K562 (cell line): ENCODE measurements at regions not wholly inside any gene's neighbourhood (a gene's known extent, or its start where the extent isn't known, plus 50 kb on each side); places are given as distances from the start of the nearest gene placed in this dataset.

ENCODE experiments used
- ATAC-seq: fragments of 200-7000 bp; cut with Tn5 transposase; 3 replicates; pipeline ENCODE4 v1.9.1; 2020; ENCODE audit warnings: moderate library complexity
- BruUV-seq: library from RNA; stranded (reverse); fragments of 400-500 nt; replicated peaks from 2 replicates; lab custom pipeline; 2021; lab: Mats Ljungman, UMichigan
- CTCF ChIA-PET: fragments of 300-600 bp; formaldehyde crosslinking; extraction: SDS; loops from one replicate; lab custom pipeline; 2021; ENCODE audit warnings: low intra/inter-chr PET ratio; lab: Yijun Ruan, JAX
- POLR2A ChIA-PET: fragments of 300-600, 350-650 bp; sonication (Branson Sonifier 250); formaldehyde crosslinking; extraction: SDS; loops from one replicate; lab custom pipeline; 2021; ENCODE audit warnings: antibody characterized with exemption, inconsistent platforms; lab: Yijun Ruan, JAX
- DNase-seq, 4 experiments: peaks; one replicate each; pipeline versions ENCODE4 v3.0.0 to v3.0.0-alpha.2; 2011 to 2018; ENCODE audit warnings: low spot score in 3 of 4, mixed read lengths in 3 of 4; ENCODE audit errors: extremely low read depth in 1 of 4
- FAIRE-seq: peaks from 2 replicates; lab custom pipeline; 2011; peaks lifted over from hg19 to GRCh38; lab: Jason Lieb, UNC
- H2AFZ ChIP-seq: 2 replicates; pipeline ENCODE4 v1.6.0; 2011; ENCODE audit warnings: low read depth, low read length, control low read depth, inconsistent platforms
- H3K27ac ChIP-seq: fragments of 200-600 bp; 3 replicates; pipeline ENCODE4 v1.8.0; 2011; ENCODE audit warnings: low read depth, mild to moderate bottlenecking, control low read depth, inconsistent platforms, low read length, moderate library complexity, mixed read lengths; ENCODE audit errors: extremely low read depth
- H3K27me3 ChIP-seq, 2 experiments: fragments of 300-600 bp in 1 of 2; 2 replicates in 1 of 2; 3 replicates in 1 of 2; pipeline versions ENCODE4 v1.6.0 to v1.8.0; 2011; ENCODE audit warnings: inconsistent platforms in 2 of 2, low read length in 2 of 2, mild to moderate bottlenecking in 1 of 2, mixed read lengths in 1 of 2, moderate library complexity in 1 of 2; ENCODE audit not compliant: control insufficient read depth in 2 of 2, insufficient read depth in 2 of 2
- H3K36me3 ChIP-seq: fragments of 300-600 bp; 3 replicates; pipeline ENCODE4 v1.8.0; 2011; ENCODE audit warnings: mild to moderate bottlenecking, low read length, inconsistent platforms; ENCODE audit not compliant: control insufficient read depth, insufficient read depth
- H3K4me1 ChIP-seq, 2 experiments: fragments of 200-600 bp in 1 of 2; replicated peaks in 1 of 2; 2 replicates in 1 of 2; 3 replicates in 1 of 2; pipeline versions ENCODE4 v1.5.1 to v1.8.0; 2011; ENCODE audit warnings: inconsistent platforms in 2 of 2, low read length in 2 of 2, mild to moderate bottlenecking in 1 of 2, mixed read lengths in 1 of 2, moderate library complexity in 1 of 2; ENCODE audit not compliant: control insufficient read depth in 2 of 2, insufficient read depth in 2 of 2
- H3K4me2 ChIP-seq: 2 replicates; pipeline ENCODE4 v1.6.1; 2011; ENCODE audit warnings: low read length, control low read depth, inconsistent platforms, mixed read lengths; ENCODE audit not compliant: insufficient read depth
- H3K4me3 ChIP-seq: fragments of 200-600 bp; sonication (generic), shearing (Covaris generic); 2 replicates; pipeline ENCODE4 v1.5.1; 2016; ENCODE audit warnings: control low read depth, inconsistent platforms
- H3K79me2 ChIP-seq: fragments of 200-600 bp; 3 replicates; pipeline ENCODE4 v1.8.0; 2011; ENCODE audit warnings: low read length, inconsistent platforms; ENCODE audit not compliant: control insufficient read depth, insufficient read depth
- H3K9ac ChIP-seq, 2 experiments: 2 replicates each; pipeline versions ENCODE4 v1.6.0 to v1.6.1; 2011; ENCODE audit warnings: low read depth in 2 of 2, low read length in 2 of 2, control low read depth in 1 of 2, inconsistent platforms in 1 of 2, mild to moderate bottlenecking in 1 of 2, mixed read lengths in 1 of 2; ENCODE audit not compliant: insufficient read depth in 1 of 2
- H3K9me1 ChIP-seq: one replicate; pipeline ENCODE4 v1.6.0; 2011; ENCODE audit warnings: inconsistent platforms, mild to moderate bottlenecking, low read length, moderate library complexity; ENCODE audit not compliant: control insufficient read depth, insufficient read depth
- H3K9me3 ChIP-seq: replicated peaks from 2 replicates; pipeline ENCODE4 v1.5.1; 2011; ENCODE audit warnings: low read depth, low read length, inconsistent platforms; ENCODE audit not compliant: control insufficient read depth, insufficient read depth
- H4K20me1 ChIP-seq: replicated peaks from 2 replicates; pipeline ENCODE4 v1.6.1; 2011; ENCODE audit warnings: low read length, inconsistent platforms, mixed read lengths; ENCODE audit not compliant: control insufficient read depth, insufficient read depth
- CC2D1A ChIP-seq: fragments of 450-650 bp; IDR thresholded peaks from 2 replicates; pipeline ENCODE4 v1.6.1; 2017; ENCODE audit warnings: mild to moderate bottlenecking
- CREBBP ChIP-seq: IDR thresholded peaks from one replicate; pipeline ENCODE4 v1.6.1; 2012; ENCODE audit warnings: low read depth, mild to moderate bottlenecking, control low read depth, inconsistent platforms, low read length
- GTF2F1 ChIP-seq: IDR thresholded peaks from 2 replicates; pipeline ENCODE4 v1.6.1; 2011; ENCODE audit warnings: low read depth, low read length, improper control_type of control experiment
- HNRNPH1 ChIP-seq: fragments of 200-400 bp; formaldehyde crosslinking; optimal IDR thresholded peaks from 2 replicates; pipeline ENCODE3; 2017; ENCODE audit warnings: low read depth, mild to moderate bottlenecking, low read length, moderate library complexity
- HNRNPK ChIP-seq: fragments of 200-400 bp; formaldehyde crosslinking; IDR thresholded peaks from one replicate; pipeline ENCODE4 v1.6.1; 2018; ENCODE audit warnings: mild to moderate bottlenecking, low read depth, low read length; ENCODE audit not compliant: poor library complexity, severe bottlenecking
- MAFK ChIP-seq: IDR thresholded peaks from 2 replicates; pipeline ENCODE4 v1.6.1; 2011; ENCODE audit warnings: low read length, improper control_type of control experiment
- MTA2 ChIP-seq: fragments of 450-650 bp; IDR thresholded peaks from 2 replicates; pipeline ENCODE4 v1.6.1; 2016; ENCODE audit warnings: low read depth
- POLR2AphosphoS2 ChIP-seq: IDR thresholded peaks from 2 replicates; pipeline ENCODE4 v1.6.1; 2012; ENCODE audit warnings: low read length, improper control_type of control experiment
- RBM22 ChIP-seq: fragments of 200-400 bp; formaldehyde crosslinking; IDR thresholded peaks from 2 replicates; pipeline ENCODE4 v1.6.1; 2018; ENCODE audit warnings: low read length, low read depth; ENCODE audit not compliant: poor library complexity, severe bottlenecking
- SP1 ChIP-seq: sonication (generic); formaldehyde crosslinking; IDR thresholded peaks from 2 replicates; pipeline ENCODE4 v1.8.1; 2022; ENCODE audit warnings: mild to moderate bottlenecking, missing genetic modification reagents
- ZNF282 ChIP-seq: sonication (generic); formaldehyde crosslinking; IDR thresholded peaks from 2 replicates; pipeline ENCODE4 v1.8.1; 2023; ENCODE audit warnings: missing genetic modification reagents
- ZNF668 ChIP-seq: fragments of 250-450 bp; sonication (Bioruptor Pico); IDR thresholded peaks from 2 replicates; pipeline ENCODE4 v1.8.0; 2022; ENCODE audit warnings: mild to moderate bottlenecking, inconsistent platforms
- ZNF695 ChIP-seq: fragments of 450-650 bp; formaldehyde crosslinking; IDR thresholded peaks from 2 replicates; pipeline ENCODE4 v1.4.0; 2020; ENCODE audit warnings: mild to moderate bottlenecking, moderate library complexity
- ZNF696 ChIP-seq: fragments of 250-450 bp; sonication (Bioruptor Pico); conservative IDR thresholded peaks from 2 replicates; pipeline ENCODE4 v1.4.0; 2020; ENCODE audit warnings: mild to moderate bottlenecking, moderate library complexity
- WGBS: fragments of 100-300 bp; shearing (Covaris generic); methylation state at CpG from one replicate; pipeline ENCODE4 v1.1.6; 2016; ENCODE audit warnings: low coverage, mixed read lengths; ENCODE audit not compliant: insufficient coverage; ENCODE audit errors: missing lambda C conversion rate; 5-methylcytosine and 5-hydroxymethylcytosine counted together
- in situ Hi-C: fragments of 300-500 bp; cut with MboI; formaldehyde crosslinking; loops from 4 replicates; pipeline ENCODE4 v1.15.0; 2018; ENCODE audit warnings: inconsistent platforms, mixed read lengths
- intact Hi-C: fragments of 100-400 bp; cut with micrococcal nuclease; formaldehyde crosslinking; loops from 2 replicates; pipeline ENCODE4 v1.14.2; 2022
- TF ChIP-seq, protein P1 (sequence below): sonication (generic); formaldehyde crosslinking; IDR thresholded peaks from 2 replicates; pipeline ENCODE4 v1.8.0; 2023; ENCODE audit warnings: missing genetic modification reagents, mild to moderate bottlenecking, borderline replicate concordance
- TF ChIP-seq, protein P2 (sequence below): sonication (generic); formaldehyde crosslinking; IDR thresholded peaks from 2 replicates; pipeline ENCODE4 v1.8.0; 2022; ENCODE audit warnings: missing genetic modification reagents, mild to moderate bottlenecking, borderline replicate concordance

DNA sequence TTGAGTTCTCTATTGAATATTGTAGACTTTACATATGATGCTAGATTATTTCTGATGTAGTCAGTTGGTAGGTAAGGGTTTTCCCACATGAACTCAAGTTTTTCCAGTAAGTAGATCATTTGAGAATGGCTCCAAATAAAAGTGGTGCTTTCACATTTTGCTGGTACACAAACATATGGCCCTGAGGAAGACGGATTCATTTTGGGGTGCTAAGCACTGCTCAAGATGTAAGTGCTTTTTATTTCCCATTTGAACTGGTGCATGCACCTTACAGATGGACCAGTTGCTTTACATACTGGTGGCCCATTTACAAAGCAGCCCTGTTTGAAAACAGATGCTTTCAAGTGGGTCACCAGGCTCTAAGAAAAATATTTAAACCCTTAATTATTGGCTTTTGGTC, 266.7 kb downstream of the MEIS1 start:
- ChIA-PET CTCF (no interaction called here), POLR2A (no interaction called here)
- FAIRE-seq (no peak), DNase-seq (no peak), ATAC-seq (no peak)
- Histone ChIP-seq H3K27ac (no peak overlapping the region), H2AFZ (no peak overlapping the region), H3K9ac (no peak overlapping the region), H3K9me1 (no peaks in the 10 kb centered on the region), H3K27me3 (no peaks in the 10 kb centered on the region), H3K4me2 (no peak overlapping the region), H3K4me3 (no peak overlapping the region), H3K79me2 (no peaks in the 10 kb centered on the region), H4K20me1 (no peaks in the 10 kb centered on the region), H3K9me3 (no peaks in the 10 kb centered on the region), H3K4me1 (no peaks in the 10 kb centered on the region), H3K36me3 (no peaks in the 10 kb centered on the region)
- no peak for TF ChIP-seq RBM22
- TF ChIP-seq SP1 (CRISPR knock-in tag) = no peak
- TF ChIP-seq, protein P1, sequence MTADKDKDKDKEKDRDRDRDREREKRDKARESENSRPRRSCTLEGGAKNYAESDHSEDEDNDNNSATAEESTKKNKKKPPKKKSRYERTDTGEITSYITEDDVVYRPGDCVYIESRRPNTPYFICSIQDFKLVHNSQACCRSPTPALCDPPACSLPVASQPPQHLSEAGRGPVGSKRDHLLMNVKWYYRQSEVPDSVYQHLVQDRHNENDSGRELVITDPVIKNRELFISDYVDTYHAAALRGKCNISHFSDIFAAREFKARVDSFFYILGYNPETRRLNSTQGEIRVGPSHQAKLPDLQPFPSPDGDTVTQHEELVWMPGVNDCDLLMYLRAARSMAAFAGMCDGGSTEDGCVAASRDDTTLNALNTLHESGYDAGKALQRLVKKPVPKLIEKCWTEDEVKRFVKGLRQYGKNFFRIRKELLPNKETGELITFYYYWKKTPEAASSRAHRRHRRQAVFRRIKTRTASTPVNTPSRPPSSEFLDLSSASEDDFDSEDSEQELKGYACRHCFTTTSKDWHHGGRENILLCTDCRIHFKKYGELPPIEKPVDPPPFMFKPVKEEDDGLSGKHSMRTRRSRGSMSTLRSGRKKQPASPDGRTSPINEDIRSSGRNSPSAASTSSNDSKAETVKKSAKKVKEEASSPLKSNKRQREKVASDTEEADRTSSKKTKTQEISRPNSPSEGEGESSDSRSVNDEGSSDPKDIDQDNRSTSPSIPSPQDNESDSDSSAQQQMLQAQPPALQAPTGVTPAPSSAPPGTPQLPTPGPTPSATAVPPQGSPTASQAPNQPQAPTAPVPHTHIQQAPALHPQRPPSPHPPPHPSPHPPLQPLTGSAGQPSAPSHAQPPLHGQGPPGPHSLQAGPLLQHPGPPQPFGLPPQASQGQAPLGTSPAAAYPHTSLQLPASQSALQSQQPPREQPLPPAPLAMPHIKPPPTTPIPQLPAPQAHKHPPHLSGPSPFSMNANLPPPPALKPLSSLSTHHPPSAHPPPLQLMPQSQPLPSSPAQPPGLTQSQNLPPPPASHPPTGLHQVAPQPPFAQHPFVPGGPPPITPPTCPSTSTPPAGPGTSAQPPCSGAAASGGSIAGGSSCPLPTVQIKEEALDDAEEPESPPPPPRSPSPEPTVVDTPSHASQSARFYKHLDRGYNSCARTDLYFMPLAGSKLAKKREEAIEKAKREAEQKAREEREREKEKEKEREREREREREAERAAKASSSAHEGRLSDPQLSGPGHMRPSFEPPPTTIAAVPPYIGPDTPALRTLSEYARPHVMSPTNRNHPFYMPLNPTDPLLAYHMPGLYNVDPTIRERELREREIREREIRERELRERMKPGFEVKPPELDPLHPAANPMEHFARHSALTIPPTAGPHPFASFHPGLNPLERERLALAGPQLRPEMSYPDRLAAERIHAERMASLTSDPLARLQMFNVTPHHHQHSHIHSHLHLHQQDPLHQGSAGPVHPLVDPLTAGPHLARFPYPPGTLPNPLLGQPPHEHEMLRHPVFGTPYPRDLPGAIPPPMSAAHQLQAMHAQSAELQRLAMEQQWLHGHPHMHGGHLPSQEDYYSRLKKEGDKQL (CRISPR knock-in tag) = no peak
- no peak for TF ChIP-seq CREBBP
- TF ChIP-seq HNRNPK = no peak
- no peak for TF ChIP-seq HNRNPH1
- TF ChIP-seq, protein P2, sequence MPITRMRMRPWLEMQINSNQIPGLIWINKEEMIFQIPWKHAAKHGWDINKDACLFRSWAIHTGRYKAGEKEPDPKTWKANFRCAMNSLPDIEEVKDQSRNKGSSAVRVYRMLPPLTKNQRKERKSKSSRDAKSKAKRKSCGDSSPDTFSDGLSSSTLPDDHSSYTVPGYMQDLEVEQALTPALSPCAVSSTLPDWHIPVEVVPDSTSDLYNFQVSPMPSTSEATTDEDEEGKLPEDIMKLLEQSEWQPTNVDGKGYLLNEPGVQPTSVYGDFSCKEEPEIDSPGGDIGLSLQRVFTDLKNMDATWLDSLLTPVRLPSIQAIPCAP = no peak
- no peak for TF ChIP-seq MTA2
- TF ChIP-seq GTF2F1 = no peak
- no peak for TF ChIP-seq ZNF668
- TF ChIP-seq MAFK = no peak
- TF ChIP-seq ZNF695 (CRISPR knock-in tag) = no peak
- TF ChIP-seq POLR2AphosphoS2 = no peak
- no peak for TF ChIP-seq CC2D1A
- TF ChIP-seq ZNF282 (CRISPR knock-in tag) = no peak
- no peak for TF ChIP-seq ZNF696
- intact Hi-C loops = no loop called here
- no TSS peak for BruUV-seq
- 0% methylated on average over 1 of the region's 1 CpG for whole genome bisulfite sequencing
- in situ Hi-C loops = no loop called here
